OCI-LY3 (cell line): ENCODE measurements at regions not wholly inside any gene's neighbourhood (a gene's known extent, or its start where the extent isn't known, plus 50 kb on each side); places are given as distances from the start of the nearest gene placed in this dataset.
"Not testable (repeated sequence)": the region's sequence is repeated elsewhere in the genome, so short reads cannot be mapped to it uniquely, and the experiment has no call there.

Experiments
- EZH2phosphoT487 ChIP-seq: fragments of 200-600 bp; shearing (Covaris generic); IDR thresholded peaks from 2 replicates; pipeline ENCODE4 v1.6.1; 2018; ENCODE audit warnings: antibody characterized with exemption, mixed run types, low read depth
- TF ChIP-seq, protein P1 (sequence below): fragments of 200-600, 300-600 bp; sonication (generic); IDR thresholded peaks from 2 replicates; pipeline ENCODE4 v1.5.1; 2014; ENCODE audit warnings: antibody characterized with exemption, low read length, low read depth

DNA sequence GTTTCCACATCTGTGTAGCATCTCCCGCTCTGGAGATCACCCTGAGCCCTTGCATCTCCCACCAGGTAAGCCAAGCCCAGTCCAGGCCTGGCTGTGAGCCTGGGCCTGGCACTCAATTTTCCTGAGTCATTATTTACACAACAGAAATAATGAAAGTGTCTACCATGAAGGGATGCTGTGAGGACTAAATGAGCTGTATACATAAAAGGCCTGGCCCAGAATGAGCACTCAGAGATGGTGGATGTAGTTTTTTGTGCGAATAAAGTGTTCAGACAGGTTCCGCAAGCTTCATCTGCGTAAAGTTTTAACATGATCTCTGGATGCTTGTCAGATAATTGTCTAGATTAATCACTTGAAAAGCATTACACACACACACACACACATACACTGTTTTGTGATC lies 50.2 kb upstream of the IGFBPL1 start:
- TF ChIP-seq, protein P1, sequence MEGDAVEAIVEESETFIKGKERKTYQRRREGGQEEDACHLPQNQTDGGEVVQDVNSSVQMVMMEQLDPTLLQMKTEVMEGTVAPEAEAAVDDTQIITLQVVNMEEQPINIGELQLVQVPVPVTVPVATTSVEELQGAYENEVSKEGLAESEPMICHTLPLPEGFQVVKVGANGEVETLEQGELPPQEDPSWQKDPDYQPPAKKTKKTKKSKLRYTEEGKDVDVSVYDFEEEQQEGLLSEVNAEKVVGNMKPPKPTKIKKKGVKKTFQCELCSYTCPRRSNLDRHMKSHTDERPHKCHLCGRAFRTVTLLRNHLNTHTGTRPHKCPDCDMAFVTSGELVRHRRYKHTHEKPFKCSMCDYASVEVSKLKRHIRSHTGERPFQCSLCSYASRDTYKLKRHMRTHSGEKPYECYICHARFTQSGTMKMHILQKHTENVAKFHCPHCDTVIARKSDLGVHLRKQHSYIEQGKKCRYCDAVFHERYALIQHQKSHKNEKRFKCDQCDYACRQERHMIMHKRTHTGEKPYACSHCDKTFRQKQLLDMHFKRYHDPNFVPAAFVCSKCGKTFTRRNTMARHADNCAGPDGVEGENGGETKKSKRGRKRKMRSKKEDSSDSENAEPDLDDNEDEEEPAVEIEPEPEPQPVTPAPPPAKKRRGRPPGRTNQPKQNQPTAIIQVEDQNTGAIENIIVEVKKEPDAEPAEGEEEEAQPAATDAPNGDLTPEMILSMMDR, result not testable (repeated sequence)
- TF ChIP-seq EZH2phosphoT487, result not testable (repeated sequence)
